ENCODE measurements at regions not wholly inside any gene's neighbourhood (a gene's known extent, or its start where the extent isn't known, plus 50 kb on each side); places are given as distances from the start of the nearest gene placed in this dataset.

GRCh38 chr16:11429823-11430222, 84.6 kb downstream of the RMI2 start:
- TF ChIP-seq EZH2 (IDR thresholded peaks at IDR 0.05; ENCODE audit: insufficient read depth, low read length) (no peak), CTCF (IDR thresholded peaks at IDR 0.05; ENCODE audit: insufficient read depth, low read depth, low read length) (no peak)

Data from astrocyte (in vitro differentiated cells and primary cell).